Fibroblast of the aortic adventitia (primary cell): ENCODE measurements at regions not wholly inside any gene's neighbourhood (a gene's known extent, or its start where the extent isn't known, plus 50 kb on each side); places are given as distances from the start of the nearest gene placed in this dataset.
A peak's percentile ranks its signal among the peaks of the same experiment; 100 is the strongest.

Experiments
- DNase-seq: peaks from one replicate; pipeline ENCODE4 v3.0.0-alpha.2; 2010; ENCODE audit warnings: low read depth
- H3K4me3 ChIP-seq: 2 replicates; pipeline ENCODE4 v1.5.1; 2011; ENCODE audit warnings: low read depth, mild to moderate bottlenecking, control low read depth, low read length, moderate library complexity
- CTCF ChIP-seq: IDR thresholded peaks from 2 replicates; pipeline ENCODE4 v1.5.1; 2011; ENCODE audit warnings: mild to moderate bottlenecking, low read length, control low read depth, inconsistent platforms; ENCODE audit not compliant: insufficient read depth

GRCh38 chr15:37847776-37848175, 86.7 kb upstream of the TMCO5A start:
- no peak for DNase-seq
- H3K4me3 ChIP-seq, result no peak overlapping the region
- TF ChIP-seq CTCF, result no peak

GRCh38 chr15:37856109-37856508, 78.3 kb upstream of the TMCO5A start:
- no peak overlapping the region for H3K4me3 ChIP-seq
- no peak for DNase-seq
- no peak for TF ChIP-seq CTCF

GRCh38 chr15:37860896-37861295, 73.5 kb upstream of the TMCO5A start:
- no peak overlapping the region for H3K4me3 ChIP-seq
- no peak for DNase-seq
- TF ChIP-seq CTCF, result no peak

GRCh38 chr15:37865687-37866086, 68.8 kb upstream of the TMCO5A start:
- no peak for TF ChIP-seq CTCF

GRCh38 chr15:37870711-37871110, 63.7 kb upstream of the TMCO5A start:
- DNase-seq, result no peak

More at GRCh38 chr15:37865687-37866086, 68.8 kb upstream of the TMCO5A start:
- no peak overlapping the region for H3K4me3 ChIP-seq
- no peak for DNase-seq

GRCh38 chr15:37872661-37873060, 61.8 kb upstream of the TMCO5A start:
- TF ChIP-seq CTCF, result no peak
- no peak overlapping the region for H3K4me3 ChIP-seq
- no peak for DNase-seq

More at GRCh38 chr15:37870711-37871110, 63.7 kb upstream of the TMCO5A start:
- H3K4me3 ChIP-seq, result no peak overlapping the region
- no peak for TF ChIP-seq CTCF

- TF ChIP-seq CTCF, result no peak
- no peak overlapping the region for H3K4me3 ChIP-seq
- peak; percentile 25 for DNase-seq
Observed at GRCh38 chr15:37873336-37873735, 61.1 kb upstream of the TMCO5A start.
